IMR-90 (cell line): ENCODE measurements at regions not wholly inside any gene's neighbourhood (a gene's known extent, or its start where the extent isn't known, plus 50 kb on each side); places are given as distances from the start of the nearest gene placed in this dataset.

Source experiments
- ATAC-seq: fragments of 200-7000 bp; cut with Tn5 transposase; 2 replicates; pipeline ENCODE4 v1.9.1; 2020; ENCODE audit warnings: low read depth, mild to moderate bottlenecking, moderate library complexity
- BruUV-seq: library from RNA; stranded (reverse); fragments of 400-500 nt; replicated peaks from 2 replicates; lab custom pipeline; 2021; lab: Mats Ljungman, UMichigan
- CTCF ChIA-PET: fragments of 300-600 bp; formaldehyde crosslinking; extraction: SDS; loops from one replicate; lab custom pipeline; 2021; ENCODE audit warnings: antibody characterized with exemption; lab: Yijun Ruan, JAX
- POLR2A ChIA-PET: fragments of 300-600 bp; sonication (Branson Sonifier 250); formaldehyde crosslinking; loops from one replicate; lab custom pipeline; 2022; ENCODE audit warnings: antibody characterized with exemption; ENCODE audit not compliant: unreplicated experiment; lab: Charles Lee
- DNase-seq: peaks from one replicate; pipeline ENCODE4 v3.0.0; 2013
- H2AFZ ChIP-seq: replicated peaks from 2 replicates; pipeline ENCODE3; 2013; ENCODE audit warnings: low read length, mild to moderate bottlenecking; ENCODE audit not compliant: poor library complexity
- H2AK5ac ChIP-seq: 2 replicates; pipeline ENCODE4 v1.6.1; 2013; ENCODE audit warnings: low read depth, low read length, inconsistent platforms
- H2AK9ac ChIP-seq: replicated peaks from 2 replicates; pipeline ENCODE3; 2013; ENCODE audit warnings: mild to moderate bottlenecking, low read depth, low read length, moderate library complexity; ENCODE audit not compliant: poor library complexity
- H2BK120ac ChIP-seq: 2 replicates; pipeline ENCODE4 v1.6.1; 2013; ENCODE audit warnings: low read depth, low read length, inconsistent platforms
- H2BK15ac ChIP-seq: 3 replicates; pipeline ENCODE4 v1.6.1; 2013; ENCODE audit warnings: low read depth, low read length, inconsistent platforms
- H2BK20ac ChIP-seq: 2 replicates; pipeline ENCODE4 v1.6.1; 2013; ENCODE audit warnings: low read depth, mild to moderate bottlenecking, inconsistent platforms, low read length, moderate library complexity
- H2BK5ac ChIP-seq: 2 replicates; pipeline ENCODE4 v1.6.1; 2013; ENCODE audit warnings: mild to moderate bottlenecking, low read depth, low read length, inconsistent platforms; ENCODE audit not compliant: poor library complexity, severe bottlenecking
- H3K14ac ChIP-seq: replicated peaks from 2 replicates; pipeline ENCODE4 v1.6.1; 2013; ENCODE audit warnings: low read depth, low read length, inconsistent platforms
- H3K18ac ChIP-seq: 2 replicates; pipeline ENCODE4 v1.6.1; 2013; ENCODE audit warnings: low read depth, low read length, control low read depth
- H3K23ac ChIP-seq: 2 replicates; pipeline ENCODE4 v1.6.1; 2013; ENCODE audit warnings: low read depth, low read length, inconsistent platforms
- H3K27ac ChIP-seq: 2 replicates; pipeline ENCODE4 v1.5.1; 2013; ENCODE audit warnings: mild to moderate bottlenecking, control low read depth, low read length; ENCODE audit not compliant: insufficient read depth
- H3K27me3 ChIP-seq: 2 replicates; pipeline ENCODE4 v1.6.1; 2013; ENCODE audit warnings: low read length; ENCODE audit not compliant: control insufficient read depth, insufficient read depth
- H3K36me3 ChIP-seq: 2 replicates; pipeline ENCODE4 v1.6.1; 2013; ENCODE audit warnings: low read length, mixed read lengths; ENCODE audit not compliant: control insufficient read depth, insufficient read depth
- H3K4ac ChIP-seq: 2 replicates; pipeline ENCODE4 v1.6.1; 2013; ENCODE audit warnings: low read depth, low read length, inconsistent platforms
- H3K4me1 ChIP-seq: 2 replicates; pipeline ENCODE4 v1.6.1; 2013; ENCODE audit warnings: low read length, mixed read lengths; ENCODE audit not compliant: control insufficient read depth, insufficient read depth
- H3K4me2 ChIP-seq: 2 replicates; pipeline ENCODE4 v1.6.1; 2013; ENCODE audit warnings: low read depth, mild to moderate bottlenecking, control low read depth, low read length, moderate library complexity
- H3K4me3 ChIP-seq: 2 replicates; pipeline ENCODE4 v1.5.1; 2013; ENCODE audit warnings: low read depth, mild to moderate bottlenecking, control low read depth, low read length, moderate library complexity; ENCODE audit not compliant: insufficient read depth
- H3K56ac ChIP-seq: 2 replicates; pipeline ENCODE4 v1.6.1; 2013; ENCODE audit warnings: low read length, inconsistent platforms; ENCODE audit not compliant: insufficient read depth; ENCODE audit errors: extremely low read depth
- H3K79me1 ChIP-seq, 2 experiments: 2 replicates each; pipeline ENCODE4 v1.6.1; 2013; ENCODE audit warnings: low read length in 2 of 2, inconsistent platforms in 1 of 2, low read depth in 1 of 2
- H3K9ac ChIP-seq: 2 replicates; pipeline ENCODE4 v1.6.1; 2013; ENCODE audit warnings: low read depth, low read length, control low read depth
- H3K9me1 ChIP-seq: 2 replicates; pipeline ENCODE4 v1.6.1; 2013; ENCODE audit warnings: low read length, inconsistent platforms; ENCODE audit not compliant: insufficient read depth
- H3K9me3 ChIP-seq: 2 replicates; pipeline ENCODE4 v1.6.1; 2013; ENCODE audit warnings: low read length; ENCODE audit not compliant: control insufficient read depth, insufficient read depth
- H4K20me1 ChIP-seq: 2 replicates; pipeline ENCODE4 v1.6.1; 2013; ENCODE audit warnings: low read length, inconsistent platforms; ENCODE audit not compliant: insufficient read depth
- H4K5ac ChIP-seq: 2 replicates; pipeline ENCODE4 v1.6.1; 2013; ENCODE audit warnings: mild to moderate bottlenecking, low read depth, low read length, control low read depth
- H4K8ac ChIP-seq, 2 experiments: 2 replicates each; pipeline ENCODE4 v1.6.1; 2013; ENCODE audit warnings: low read depth in 2 of 2, low read length in 2 of 2, control low read depth in 1 of 2, inconsistent platforms in 1 of 2
- H4K91ac ChIP-seq: 2 replicates; pipeline ENCODE4 v1.6.1; 2013; ENCODE audit warnings: low read depth, low read length, inconsistent platforms; ENCODE audit not compliant: insufficient read depth
- BHLHE40 ChIP-seq: fragments of 150-350 bp; IDR thresholded peaks from 2 replicates; pipeline ENCODE4 v1.6.1; 2016; ENCODE audit warnings: mild to moderate bottlenecking, low read depth, low read length
- CEBPB ChIP-seq: IDR thresholded peaks from 2 replicates; pipeline ENCODE4 v1.6.1; 2012; ENCODE audit warnings: low read depth, low read length, improper control_type of control experiment
- CHD1 ChIP-seq: IDR thresholded peaks from 2 replicates; pipeline ENCODE4 v1.6.1; 2012; ENCODE audit warnings: low read depth, low read length, improper control_type of control experiment
- CTCF ChIP-seq: conservative IDR thresholded peaks from 2 replicates; pipeline ENCODE4 v1.5.1; 2012; ENCODE audit warnings: mild to moderate bottlenecking, low read depth, low read length, improper control_type of control experiment
- FOS ChIP-seq: fragments of 150-350 bp; IDR thresholded peaks from 2 replicates; pipeline ENCODE4 v1.6.1; 2016; ENCODE audit warnings: low read depth, low read length
- MAFK ChIP-seq: IDR thresholded peaks from 2 replicates; pipeline ENCODE4 v1.6.1; 2012; ENCODE audit warnings: low read depth, low read length, improper control_type of control experiment
- MAZ ChIP-seq: IDR thresholded peaks from 2 replicates; pipeline ENCODE4 v1.6.1; 2012; ENCODE audit warnings: low read depth, mild to moderate bottlenecking, low read length, improper control_type of control experiment, moderate library complexity, borderline replicate concordance
- MXI1 ChIP-seq: IDR thresholded peaks from 2 replicates; pipeline ENCODE4 v1.6.1; 2012; ENCODE audit warnings: low read depth, mild to moderate bottlenecking, low read length, moderate library complexity, borderline replicate concordance
- NFE2L2 ChIP-seq: fragments of 150-350 bp; IDR thresholded peaks from 2 replicates; pipeline ENCODE4 v1.6.1; 2016; ENCODE audit warnings: low read depth, mild to moderate bottlenecking, low read length
- RAD21 ChIP-seq: IDR thresholded peaks from 2 replicates; pipeline ENCODE4 v1.6.1; 2012; ENCODE audit warnings: low read length, improper control_type of control experiment
- RCOR1 ChIP-seq: IDR thresholded peaks from 2 replicates; pipeline ENCODE4 v1.6.1; 2012; ENCODE audit warnings: mild to moderate bottlenecking, low read length, improper control_type of control experiment; ENCODE audit not compliant: insufficient replicate concordance
- RFX5 ChIP-seq: IDR thresholded peaks from 2 replicates; pipeline ENCODE4 v1.8.0; 2012; ENCODE audit warnings: low read depth, mild to moderate bottlenecking, low read length, moderate library complexity
- SMC3 ChIP-seq: fragments of 150-350 bp; IDR thresholded peaks from 2 replicates; pipeline ENCODE4 v1.6.1; 2016; ENCODE audit warnings: low read depth, mild to moderate bottlenecking, antibody characterized with exemption, low read length, moderate library complexity
- WGBS, 2 experiments: methylation state at CpG; one replicate each; pipeline versions ENCODE4 v1.1.5 to v1.1.7; 2013; ENCODE audit warnings: missing lambda C conversion rate in 2 of 2; ENCODE audit not compliant: insufficient read length in 1 of 2; ENCODE audit errors: extremely low coverage in 2 of 2; 5-methylcytosine and 5-hydroxymethylcytosine counted together
- dilution Hi-C: fragments of 300-500 bp; cut with HindIII; formaldehyde crosslinking; loops from one replicate; pipeline ENCODE4 v1.14.3; 2018; ENCODE audit warnings: low sequenced_read_pairs; ENCODE audit not compliant: unreplicated experiment
- in situ Hi-C: fragments of 300-500 bp; cut with MboI; formaldehyde crosslinking; loops from 3 replicates; pipeline ENCODE4 v1.14.3; 2019; ENCODE audit warnings: low sequenced_read_pairs, inconsistent platforms, mixed read lengths
- intact Hi-C: fragments of 100-400 bp; cut with micrococcal nuclease; formaldehyde crosslinking; loops from 2 replicates; pipeline ENCODE4 v1.10.0; 2022
- TF ChIP-seq, protein P1 (sequence below): fragments of 150-350 bp; IDR thresholded peaks from 2 replicates; pipeline ENCODE4 v1.6.1; 2016; ENCODE audit warnings: low read depth, mild to moderate bottlenecking, low read length, moderate library complexity, borderline replicate concordance

DNA sequence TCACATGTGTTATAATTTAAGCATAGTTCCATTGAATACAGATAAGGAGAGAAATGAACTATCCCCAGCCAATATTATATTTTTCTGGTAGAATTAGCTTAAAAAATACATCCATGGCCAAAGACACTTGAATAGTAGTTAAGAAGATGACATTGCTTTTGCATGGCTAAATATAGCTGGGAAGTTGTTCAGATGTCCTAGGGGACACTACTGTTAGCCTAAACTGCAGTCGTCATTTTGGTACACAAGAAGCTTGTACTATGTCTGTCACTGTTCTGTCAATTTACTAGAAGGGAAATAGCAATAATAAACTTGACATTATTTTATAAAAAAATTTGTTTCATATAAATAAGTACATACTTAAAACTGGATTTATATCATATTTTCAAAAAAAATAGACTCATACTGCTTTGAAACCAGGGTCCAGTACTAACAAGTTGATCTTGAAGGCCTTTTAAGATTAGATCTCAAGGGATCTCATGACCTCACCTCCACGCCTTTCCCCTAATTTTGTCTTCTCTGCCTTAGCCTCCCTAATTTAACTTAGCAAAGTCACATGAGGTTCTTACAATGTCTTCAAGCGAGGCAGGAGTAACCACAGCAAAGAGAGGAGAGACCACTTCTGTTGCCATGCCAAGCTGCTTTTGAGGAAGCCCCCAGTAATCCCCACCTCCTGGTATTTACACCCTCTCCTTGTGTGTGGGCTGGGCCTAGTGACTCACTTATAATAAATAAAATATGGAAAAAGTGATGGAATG, 81.0 kb downstream of the AVPR1A start:
- Histone ChIP-seq H3K79me1 (no peaks in the 10 kb centered on the region), H3K4me1 (no peaks in the 10 kb centered on the region), H2BK120ac (no peak overlapping the region), H3K9me1 (no peaks in the 10 kb centered on the region), H2AK9ac (no peak overlapping the region), H2BK15ac (no peak overlapping the region), H2BK20ac (no peak overlapping the region), H3K4me2 (no peak overlapping the region), H4K8ac (no peak overlapping the region), H3K27me3 (0 out of 2 replicates have a peak, but pooled peaks cover 2% of the 10 kb centered on the region), H3K56ac (no peak overlapping the region), H4K20me1 (no peaks in the 10 kb centered on the region), H3K36me3 (no peaks in the 10 kb centered on the region), H2BK5ac (no peak overlapping the region), H3K18ac (no peak overlapping the region), H3K23ac (no peak overlapping the region), H3K27ac (no peak overlapping the region), H3K14ac (no peak overlapping the region), H4K91ac (no peak overlapping the region), H3K4me3 (no peak overlapping the region), H2AK5ac (no peak overlapping the region), H3K9ac (no peak overlapping the region), H3K4ac (no peak overlapping the region), H4K5ac (no peak overlapping the region), H2AFZ (no peak overlapping the region), H3K9me3 (no peaks in the 10 kb centered on the region)
- ATAC-seq, result no peak
- intact Hi-C loops, result loop anchor here (1.0 to 10.0 kb wide), 4 partner anchors 257 to 631 kb away; no protein-coding TSS in a partner anchor
- WGBS, 2 experiments, result 0% methylated on average over 1 of the region's 3 CpGs; no CpG with 5 or more reads in 1 of the 2 experiments
- CTCF ChIA-PET, result interaction anchor here (1.7 to 2.7 kb wide), 3 partner anchors 252 to 270 kb away, joined by 4 to 18 read pairs (median 7); no protein-coding TSS in a partner anchor
- no TSS peak for BruUV-seq
- in situ Hi-C loops, result loop anchor here (5.0 to 25.0 kb wide), 3 partner anchors 263 to 635 kb away; no protein-coding TSS in a partner anchor
- DNase-seq, result no peak
- POLR2A ChIA-PET, result no interaction called here
- dilution Hi-C loops, result no loop called here
- TF ChIP-seq NFE2L2 (no peak), BHLHE40 (no peak), FOS (no peak), MAZ (no peak), MXI1 (no peak), RFX5 (no peak), CTCF (no peak), CEBPB (no peak), CHD1 (no peak), SMC3 (no peak), MAFK (no peak), RCOR1 (no peak), RAD21 (no peak)
- TF ChIP-seq, protein P1, sequence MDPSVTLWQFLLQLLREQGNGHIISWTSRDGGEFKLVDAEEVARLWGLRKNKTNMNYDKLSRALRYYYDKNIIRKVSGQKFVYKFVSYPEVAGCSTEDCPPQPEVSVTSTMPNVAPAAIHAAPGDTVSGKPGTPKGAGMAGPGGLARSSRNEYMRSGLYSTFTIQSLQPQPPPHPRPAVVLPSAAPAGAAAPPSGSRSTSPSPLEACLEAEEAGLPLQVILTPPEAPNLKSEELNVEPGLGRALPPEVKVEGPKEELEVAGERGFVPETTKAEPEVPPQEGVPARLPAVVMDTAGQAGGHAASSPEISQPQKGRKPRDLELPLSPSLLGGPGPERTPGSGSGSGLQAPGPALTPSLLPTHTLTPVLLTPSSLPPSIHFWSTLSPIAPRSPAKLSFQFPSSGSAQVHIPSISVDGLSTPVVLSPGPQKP, result no peak
